ENCODE measurements at regions not wholly inside any gene's neighbourhood (a gene's known extent, or its start where the extent isn't known, plus 50 kb on each side); places are given as distances from the start of the nearest gene placed in this dataset.
"Not testable (repeated sequence)": the region's sequence is repeated elsewhere in the genome, so short reads cannot be mapped to it uniquely, and the experiment has no call there.

DNA sequence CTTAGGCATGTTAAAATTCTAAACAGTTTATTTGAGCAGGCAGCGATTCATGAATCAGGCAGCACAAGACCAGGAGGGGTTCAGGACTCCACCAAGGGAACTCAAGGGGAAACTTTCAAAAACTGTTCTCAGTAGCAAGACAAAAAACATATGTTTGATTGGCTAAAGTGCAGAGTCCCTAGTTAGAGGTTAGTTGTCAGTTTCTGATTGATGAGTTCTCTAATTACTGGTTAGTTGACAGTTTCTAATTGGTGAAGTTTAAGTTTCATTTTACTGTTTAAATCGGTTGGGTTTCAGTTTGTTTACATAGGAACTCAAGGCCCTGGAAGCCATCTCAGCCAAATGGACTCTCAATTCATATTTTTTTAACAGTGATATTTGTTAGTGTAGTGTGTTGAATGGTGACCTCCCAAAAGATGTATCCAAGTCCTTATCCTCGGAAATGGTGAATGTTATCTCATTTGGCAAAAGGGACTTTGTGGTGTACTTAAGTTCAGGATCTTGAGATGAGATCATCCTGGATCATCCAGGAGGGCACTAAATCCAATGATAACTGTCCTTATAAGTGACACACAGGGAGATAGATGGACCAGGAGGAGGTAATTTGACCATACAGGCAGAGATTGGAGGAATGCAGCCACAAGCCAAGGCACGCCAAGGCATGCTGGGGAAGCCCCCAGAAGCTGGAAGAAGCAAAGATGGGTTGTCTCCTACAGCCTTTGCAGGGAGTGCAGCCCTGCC, 219.2 kb upstream of the RAI14 start:
- no peak for DNase-seq (ENCODE audit: low read depth in 2 of 2, low spot score in 1 of 2)

DNA sequence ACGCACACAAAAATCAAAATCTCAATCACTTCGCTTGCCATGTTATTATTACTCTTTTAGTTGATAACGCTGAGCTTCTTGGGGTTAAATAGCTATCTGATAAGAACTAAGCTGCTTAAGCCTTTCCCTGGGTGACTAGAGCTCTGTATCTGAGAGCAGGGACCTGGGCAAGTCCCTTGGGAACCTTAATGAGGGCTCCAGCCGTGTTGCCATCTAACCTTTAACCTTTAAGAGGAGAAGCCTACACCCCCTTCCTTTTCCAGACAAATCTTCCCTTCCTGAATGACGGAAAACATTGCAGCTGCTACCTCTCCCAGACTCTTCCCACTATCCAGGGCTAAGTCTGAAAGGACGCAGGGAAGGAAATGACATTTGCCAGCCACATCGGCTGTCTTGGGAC, 216.5 kb upstream of the RAI14 start:
- DNase-seq (ENCODE audit: low read depth in 2 of 2, low spot score in 1 of 2), result no peak

DNA sequence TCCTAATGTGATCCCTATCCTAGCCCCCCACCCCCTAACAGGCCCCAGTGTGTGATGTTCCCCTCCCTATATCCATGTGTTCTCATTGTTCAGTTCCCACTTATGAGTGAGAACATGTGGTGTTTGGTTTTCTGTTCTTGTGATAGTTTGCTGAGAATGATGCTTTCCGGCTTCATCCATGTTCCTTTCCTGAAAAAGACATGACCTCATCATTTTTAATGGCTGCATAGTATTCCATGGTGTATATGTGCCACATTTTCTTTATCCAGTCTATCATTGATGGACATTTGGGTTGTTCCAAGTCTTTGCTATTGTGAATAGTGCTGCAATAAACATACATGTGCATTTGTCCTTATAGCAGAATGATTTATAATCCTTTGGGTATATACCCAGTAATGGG, 214.4 kb upstream of the RAI14 start:
- DNase-seq (ENCODE audit: low read depth in 2 of 2, low spot score in 1 of 2), result not testable (repeated sequence)

DNA sequence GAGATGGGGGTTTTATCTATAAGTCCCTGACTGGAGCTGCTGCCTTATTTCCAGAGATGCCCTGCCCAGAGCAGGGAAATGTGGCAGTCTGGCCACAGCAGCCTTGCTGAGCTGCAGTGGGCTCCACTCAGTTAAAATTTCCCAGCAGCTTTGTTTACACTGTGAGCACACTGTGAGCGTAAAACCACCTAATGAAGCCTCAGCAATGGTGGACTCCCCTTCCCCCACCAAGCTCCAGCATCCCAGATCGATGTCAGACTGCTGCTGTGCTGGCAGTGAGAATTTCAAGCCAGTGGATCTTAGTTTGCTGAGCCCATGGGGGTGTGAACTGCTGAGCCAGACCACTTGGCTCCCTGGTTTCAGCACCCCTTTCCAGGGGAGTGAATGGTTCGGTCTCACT, 208.7 kb upstream of the RAI14 start:
- DNase-seq (ENCODE audit: low read depth in 2 of 2, low spot score in 1 of 2), result no peak

DNA sequence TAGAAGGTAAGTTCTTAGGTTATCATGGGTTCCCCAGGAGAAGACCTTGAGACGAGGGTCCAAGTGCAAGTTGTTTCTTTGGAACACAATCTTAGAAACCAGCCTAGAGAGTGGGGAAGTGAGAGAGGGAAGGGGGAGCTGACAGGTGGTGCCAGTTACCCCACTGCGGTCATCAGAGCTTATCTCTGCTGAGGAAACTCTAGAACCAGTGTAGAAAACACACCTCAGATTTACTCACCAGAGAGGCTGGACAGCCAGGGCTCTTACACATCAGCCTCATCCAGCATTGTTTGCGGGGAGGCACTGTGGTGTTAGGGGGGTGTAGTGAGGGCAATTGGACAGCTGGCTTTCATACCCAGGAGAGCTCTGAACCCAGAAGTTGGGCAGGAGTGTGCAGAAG, 206.5 kb upstream of the RAI14 start:
- no peak for DNase-seq (ENCODE audit: low read depth in 2 of 2, low spot score in 1 of 2)

- no peak for DNase-seq (ENCODE audit: low read depth in 2 of 2, low spot score in 1 of 2)
Observed at GRCh38 chr5:34450338-34450737, 205.8 kb upstream of the RAI14 start.

- DNase-seq (ENCODE audit: low read depth in 2 of 2, low spot score in 1 of 2), result no peak
Observed at GRCh38 chr5:34452170-34452828, 203.8 kb upstream of the RAI14 start.

GRCh38 chr5:34455098-34455497, 201.0 kb upstream of the RAI14 start:
- DNase-seq (ENCODE audit: low read depth in 2 of 2, low spot score in 1 of 2), result no peak

GRCh38 chr5:34459908-34460307, 196.2 kb upstream of the RAI14 start:
- DNase-seq (ENCODE audit: low read depth in 2 of 2, low spot score in 1 of 2), result no peak

- DNase-seq (ENCODE audit: low read depth in 2 of 2, low spot score in 1 of 2), result no peak
Observed at GRCh38 chr5:34460496-34460895, 195.6 kb upstream of the RAI14 start.

GRCh38 chr5:34464829-34465228, 191.3 kb upstream of the RAI14 start:
- no peak for DNase-seq (ENCODE audit: low read depth in 2 of 2, low spot score in 1 of 2)

GRCh38 chr5:34465301-34465700, 190.8 kb upstream of the RAI14 start:
- DNase-seq (ENCODE audit: low read depth in 2 of 2, low spot score in 1 of 2), result not testable (repeated sequence)

DNA sequence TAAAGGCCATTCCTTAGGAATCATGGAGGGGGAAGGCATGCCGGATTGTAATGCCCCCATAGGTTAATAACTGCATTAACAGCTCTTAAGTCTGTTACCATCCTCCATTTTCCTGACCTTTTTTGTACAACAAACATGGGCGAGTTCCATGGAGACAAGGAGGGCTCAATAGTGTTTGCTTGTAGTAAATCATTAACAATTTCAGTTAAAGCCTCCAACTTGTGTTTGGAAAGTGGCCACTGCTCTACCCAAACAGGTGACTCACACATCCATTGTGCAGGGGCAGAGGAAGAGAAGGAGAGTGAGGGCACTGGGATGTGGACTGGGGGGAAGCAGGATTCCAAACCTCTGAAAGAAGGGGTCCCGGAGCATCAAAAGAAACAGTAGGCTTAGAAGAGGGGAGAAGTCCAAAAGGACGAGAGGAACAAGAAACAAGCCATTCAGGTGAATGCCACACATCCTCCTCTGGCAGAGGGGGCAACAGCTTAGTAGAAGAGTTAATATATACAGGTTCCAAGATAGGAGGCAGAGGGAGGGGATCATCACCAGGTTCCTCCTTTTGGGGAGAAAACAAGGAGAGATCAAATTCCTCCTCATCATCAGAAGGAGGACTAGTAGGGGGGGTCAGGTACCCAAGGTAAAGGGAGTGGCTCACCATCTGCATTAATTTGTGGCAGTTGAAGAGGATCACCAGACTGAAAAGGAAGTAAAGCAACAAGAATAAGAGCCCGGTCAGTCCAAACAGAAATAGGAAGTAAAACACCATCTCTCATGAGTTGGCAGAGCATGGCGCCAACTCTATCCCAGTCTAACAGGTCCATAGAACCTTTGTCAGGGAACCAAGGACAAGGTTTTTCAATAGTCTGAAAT, 189.4 kb upstream of the RAI14 start:
- DNase-seq (ENCODE audit: low read depth in 2 of 2, low spot score in 1 of 2), result not testable (repeated sequence)

DNA sequence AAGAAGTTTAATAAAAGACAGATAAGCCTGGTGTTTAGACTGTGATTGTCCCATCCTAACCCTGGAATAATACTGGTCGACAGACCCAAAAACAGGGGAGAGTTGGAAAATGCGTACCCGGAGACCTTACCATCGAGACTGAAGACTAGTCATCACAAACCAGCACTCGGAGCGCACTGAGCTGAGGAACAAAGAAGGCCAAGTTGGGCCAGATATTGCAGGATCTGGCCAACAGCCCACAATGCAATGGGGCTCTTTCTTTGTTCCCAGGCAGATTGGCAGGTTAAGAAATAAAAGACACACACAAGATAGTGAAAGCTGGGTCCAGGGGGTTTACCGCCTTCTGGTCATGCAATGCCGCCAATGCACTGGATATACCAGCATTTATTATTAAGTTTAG, 188.7 kb upstream of the RAI14 start:
- no peak for DNase-seq (ENCODE audit: low read depth in 2 of 2, low spot score in 1 of 2)

GRCh38 chr5:34467984-34468383, 188.1 kb upstream of the RAI14 start:
- DNase-seq (ENCODE audit: low read depth in 2 of 2, low spot score in 1 of 2), result not testable (repeated sequence)

DNA sequence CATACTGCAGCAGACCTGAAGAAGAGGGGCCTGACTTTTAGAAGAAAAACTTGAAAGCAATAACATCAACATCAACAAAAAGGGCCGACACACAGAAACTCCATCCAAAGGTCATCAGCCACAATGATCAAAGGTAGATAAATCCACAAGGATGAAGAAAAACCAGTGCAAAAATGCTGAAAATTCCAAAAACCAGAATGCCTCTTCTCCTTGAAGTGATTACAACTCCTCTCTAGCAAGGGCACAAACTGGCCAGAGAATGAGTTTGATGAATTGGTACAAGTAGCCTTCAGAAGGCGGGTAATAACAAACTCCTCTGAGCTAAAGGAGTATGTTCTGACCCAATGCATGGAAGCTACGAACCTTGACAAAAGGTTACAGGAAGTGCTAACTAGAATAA, 186.2 kb upstream of the RAI14 start:
- DNase-seq (ENCODE audit: low read depth in 2 of 2, low spot score in 1 of 2), result no peak

DNA sequence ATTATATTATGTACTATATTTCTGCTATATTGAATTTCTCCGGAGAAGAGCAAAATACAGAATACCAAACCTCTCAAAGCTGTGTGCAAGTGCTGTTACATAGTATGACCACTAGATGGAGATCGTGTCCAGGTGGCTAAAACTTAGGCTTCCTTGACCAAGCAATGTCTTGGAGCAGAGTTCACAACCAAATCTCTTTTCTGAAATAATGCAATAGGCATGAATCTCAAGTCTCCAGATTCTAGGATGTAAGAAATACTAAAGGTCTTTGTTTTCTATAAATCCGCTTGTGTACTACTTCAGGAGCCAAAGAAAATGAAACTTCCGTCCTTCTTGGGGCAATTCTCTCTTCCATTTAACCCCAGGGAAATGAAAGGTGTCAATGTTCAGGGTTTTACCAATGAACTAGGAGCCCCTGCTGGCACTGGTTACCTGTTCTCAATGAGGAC, 181.5 kb upstream of the RAI14 start:
- DNase-seq (ENCODE audit: low read depth in 2 of 2, low spot score in 1 of 2), result no peak

DNA sequence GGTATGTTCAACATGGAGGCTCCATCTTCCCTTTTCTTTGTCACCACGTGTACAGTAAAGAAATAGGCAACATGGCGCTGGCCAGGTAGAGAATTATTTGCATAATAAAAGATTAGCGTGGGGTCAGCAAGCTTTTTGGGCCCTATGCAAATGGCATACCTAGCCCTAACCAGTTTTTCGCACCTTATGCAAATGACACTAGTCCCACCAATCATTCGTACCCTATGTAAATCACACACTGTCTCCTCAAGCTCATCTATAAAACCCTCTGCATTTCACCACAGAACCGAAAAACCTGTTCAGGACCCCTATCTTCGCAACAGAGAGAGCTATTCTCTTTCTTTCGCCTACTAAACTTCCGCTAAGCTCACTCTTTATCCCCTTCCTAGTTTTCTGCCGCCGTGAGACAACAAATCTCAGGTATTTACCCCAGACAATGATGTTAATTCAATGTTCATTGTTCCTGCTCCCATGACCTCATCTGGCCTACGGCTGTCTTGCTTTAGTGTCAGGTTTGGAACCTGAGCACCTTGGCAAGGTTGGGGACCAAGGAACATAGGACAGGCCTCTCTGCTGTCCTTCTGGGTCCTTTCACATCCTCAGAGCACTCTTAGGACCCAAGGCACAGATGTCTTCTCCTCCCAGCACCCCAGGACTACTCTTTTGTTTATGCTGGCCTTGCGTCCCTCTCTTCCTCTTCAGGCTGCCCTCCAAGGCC, 180.7 kb upstream of the RAI14 start:
- no peak for DNase-seq (ENCODE audit: low read depth in 2 of 2, low spot score in 1 of 2)

- DNase-seq (ENCODE audit: low read depth in 2 of 2, low spot score in 1 of 2), result no peak
Observed at GRCh38 chr5:34476941-34477565, 179.1 kb upstream of the RAI14 start.

GRCh38 chr5:34480810-34481528, 175.2 kb upstream of the RAI14 start:
- no peak for DNase-seq (ENCODE audit: low read depth in 2 of 2, low spot score in 1 of 2)

Data from stimulated activated CD8-positive, alpha-beta memory T cell treated with anti-CD3 and anti-CD28 coated beads, Interleukin-4, amount 100 ng/mL, for 4 hours (primary cell).